GM12865 (cell line): ENCODE measurements at regions not wholly inside any gene's neighbourhood (a gene's known extent, or its start where the extent isn't known, plus 50 kb on each side); places are given as distances from the start of the nearest gene placed in this dataset.

ENCODE experiments used
- DNase-seq: peaks from one replicate; pipeline ENCODE4 v3.0.0; 2010; ENCODE audit warnings: low read depth
- H3K4me3 ChIP-seq: 2 replicates; pipeline ENCODE4 v1.5.1; 2011; ENCODE audit warnings: mild to moderate bottlenecking, low read depth, low read length, control low read depth
- TF ChIP-seq, protein P1 (sequence below): IDR thresholded peaks from 2 replicates; pipeline ENCODE4 v1.5.1; 2011; ENCODE audit warnings: low read length, control low read depth, low read depth, inconsistent platforms; ENCODE audit not compliant: insufficient read depth; ENCODE audit errors: missing control alignments

DNA sequence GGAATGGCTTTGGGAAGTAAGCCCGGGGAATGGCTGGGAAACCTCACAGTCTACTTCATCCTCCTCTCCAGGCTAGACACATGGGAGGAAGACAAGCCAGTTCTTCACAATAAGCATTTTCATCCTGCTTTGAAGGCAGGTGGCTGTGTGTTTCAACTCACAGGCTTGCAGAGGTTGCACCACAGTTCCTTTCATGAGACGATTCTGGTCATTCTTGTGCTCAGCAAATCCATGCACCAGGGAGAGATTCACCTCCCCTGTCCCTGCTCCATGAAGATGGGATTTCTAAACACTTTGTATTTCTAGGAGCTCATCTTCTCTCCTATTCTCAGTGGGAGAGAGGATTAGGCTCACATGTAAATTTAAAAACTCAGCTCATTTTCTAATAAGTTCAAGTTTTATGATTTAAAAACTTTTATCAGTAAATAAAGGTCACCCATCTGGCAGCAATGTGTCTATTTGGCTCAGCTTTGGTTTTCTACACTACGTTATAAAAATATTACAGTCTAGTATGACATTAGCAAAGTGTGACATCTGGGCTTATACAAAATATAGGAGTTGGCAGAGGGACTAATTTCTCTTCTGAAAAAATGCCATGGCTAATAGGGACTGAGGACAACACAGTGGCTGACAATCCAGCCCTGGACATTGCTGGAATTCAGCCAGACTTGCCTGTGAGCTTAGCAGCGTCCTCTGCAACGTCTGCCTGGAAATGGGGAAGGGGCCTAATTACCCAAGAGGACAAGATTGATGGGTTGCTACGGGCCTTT lies 283.2 kb upstream of the SLC10A2 start:
- H3K4me3 ChIP-seq, result no peak overlapping the region
- TF ChIP-seq, protein P1, sequence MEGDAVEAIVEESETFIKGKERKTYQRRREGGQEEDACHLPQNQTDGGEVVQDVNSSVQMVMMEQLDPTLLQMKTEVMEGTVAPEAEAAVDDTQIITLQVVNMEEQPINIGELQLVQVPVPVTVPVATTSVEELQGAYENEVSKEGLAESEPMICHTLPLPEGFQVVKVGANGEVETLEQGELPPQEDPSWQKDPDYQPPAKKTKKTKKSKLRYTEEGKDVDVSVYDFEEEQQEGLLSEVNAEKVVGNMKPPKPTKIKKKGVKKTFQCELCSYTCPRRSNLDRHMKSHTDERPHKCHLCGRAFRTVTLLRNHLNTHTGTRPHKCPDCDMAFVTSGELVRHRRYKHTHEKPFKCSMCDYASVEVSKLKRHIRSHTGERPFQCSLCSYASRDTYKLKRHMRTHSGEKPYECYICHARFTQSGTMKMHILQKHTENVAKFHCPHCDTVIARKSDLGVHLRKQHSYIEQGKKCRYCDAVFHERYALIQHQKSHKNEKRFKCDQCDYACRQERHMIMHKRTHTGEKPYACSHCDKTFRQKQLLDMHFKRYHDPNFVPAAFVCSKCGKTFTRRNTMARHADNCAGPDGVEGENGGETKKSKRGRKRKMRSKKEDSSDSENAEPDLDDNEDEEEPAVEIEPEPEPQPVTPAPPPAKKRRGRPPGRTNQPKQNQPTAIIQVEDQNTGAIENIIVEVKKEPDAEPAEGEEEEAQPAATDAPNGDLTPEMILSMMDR, result no peak
- DNase-seq, result no peak

DNA sequence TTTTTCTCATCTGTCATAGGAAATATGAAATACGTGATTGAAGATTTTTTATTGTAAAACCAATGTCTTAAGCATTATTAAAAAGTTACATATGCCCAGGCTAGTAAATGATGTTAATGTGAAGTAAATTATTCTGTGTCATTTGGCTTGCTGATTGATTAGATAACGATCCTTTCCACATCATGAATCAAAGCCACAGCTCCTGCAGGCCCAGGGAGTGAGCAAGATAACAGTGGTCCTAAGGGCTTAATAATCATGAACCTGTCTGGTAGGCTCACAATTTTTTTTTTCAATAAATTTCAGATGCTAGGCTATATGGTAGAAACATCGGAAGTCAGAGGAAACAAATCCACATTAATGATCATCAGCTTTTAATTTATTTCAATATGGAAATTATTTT lies 269.0 kb upstream of the SLC10A2 start:
- no peak for DNase-seq
- H3K4me3 ChIP-seq, result no peak overlapping the region
- TF ChIP-seq, protein P1, result no peak

DNA sequence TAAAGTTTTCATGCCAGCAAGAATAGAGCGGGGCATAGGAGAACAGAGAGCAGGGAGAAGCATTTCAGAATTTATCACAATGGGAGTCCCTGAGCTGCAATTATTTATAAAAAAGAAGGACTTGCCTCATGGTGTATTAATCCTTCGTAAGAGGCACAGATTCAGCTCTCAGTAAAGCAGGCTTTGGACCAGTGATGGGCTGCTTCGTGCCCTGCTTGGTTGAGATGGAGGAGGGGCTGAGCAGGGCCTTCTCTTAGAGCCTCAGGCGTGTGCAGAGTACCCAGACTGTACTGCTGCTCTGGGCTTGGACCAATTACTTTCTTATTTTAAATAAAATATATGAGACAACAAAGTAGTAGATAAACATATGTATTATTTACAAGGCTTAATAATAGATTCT lies 265.7 kb upstream of the SLC10A2 start:
- no peak overlapping the region for H3K4me3 ChIP-seq
- DNase-seq, result no peak
- TF ChIP-seq, protein P1, result no peak

DNA sequence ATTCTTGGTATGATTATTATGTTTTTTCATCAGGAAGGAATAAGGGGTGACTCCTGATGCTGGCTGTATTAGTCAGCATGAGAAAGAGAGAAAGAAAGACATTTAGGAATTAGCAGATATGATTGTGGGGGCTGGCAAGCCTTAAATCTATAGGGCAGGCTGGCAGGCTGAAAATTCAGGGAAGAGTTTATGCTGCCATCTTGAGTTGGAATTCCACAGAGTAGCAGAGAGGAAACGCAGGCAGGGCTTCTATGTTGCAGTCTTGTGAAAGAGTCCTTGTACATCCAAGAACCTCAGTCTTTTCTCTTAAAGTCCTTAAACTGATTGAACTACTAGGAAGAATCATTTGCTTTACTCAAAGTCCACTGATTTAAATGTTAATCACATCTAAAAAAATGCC lies 262.7 kb upstream of the SLC10A2 start:
- TF ChIP-seq, protein P1, result no peak
- no peak for DNase-seq
- no peak overlapping the region for H3K4me3 ChIP-seq

DNA sequence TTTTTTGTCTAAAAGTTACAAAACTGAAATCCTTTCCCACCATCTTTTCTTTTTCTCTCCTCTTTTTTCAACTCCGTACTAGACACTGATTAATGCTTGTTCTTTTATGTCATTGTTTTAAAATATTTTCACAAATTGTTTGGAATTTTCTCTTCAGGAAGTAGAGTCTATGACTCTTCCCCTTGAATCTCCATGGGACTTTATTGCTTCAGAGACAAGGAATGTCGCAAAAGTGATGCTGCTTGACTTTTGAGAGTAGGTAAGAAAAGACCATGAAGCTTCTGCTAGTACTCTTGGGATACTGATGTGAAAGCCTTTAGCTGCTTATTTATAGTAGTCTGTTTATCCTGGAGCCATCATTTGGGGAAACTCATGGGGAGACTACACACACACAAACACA lies 260.1 kb upstream of the SLC10A2 start:
- DNase-seq, result no peak
- TF ChIP-seq, protein P1, result no peak
- H3K4me3 ChIP-seq, result no peak overlapping the region

DNA sequence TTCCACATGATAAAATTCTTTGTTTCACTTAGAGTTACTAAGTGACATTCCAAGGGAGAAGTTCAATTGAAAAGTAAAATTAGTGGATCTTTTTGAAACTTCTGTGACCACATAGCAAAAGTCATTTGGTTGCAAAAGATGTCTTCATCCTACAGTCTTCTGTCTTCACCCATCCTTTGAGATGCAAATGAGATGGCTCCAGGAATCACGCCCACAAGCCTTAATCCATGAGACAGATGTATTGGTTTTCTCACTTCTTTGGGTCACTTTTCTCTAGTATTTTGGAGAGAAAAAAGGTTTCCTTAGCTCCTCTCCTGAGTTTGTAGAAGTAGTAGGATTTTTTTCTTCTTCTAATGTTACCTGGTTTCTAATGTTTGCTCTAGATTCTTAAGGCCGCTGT lies 259.5 kb upstream of the SLC10A2 start:
- no peak overlapping the region for H3K4me3 ChIP-seq
- DNase-seq, result no peak
- TF ChIP-seq, protein P1, result no peak

DNA sequence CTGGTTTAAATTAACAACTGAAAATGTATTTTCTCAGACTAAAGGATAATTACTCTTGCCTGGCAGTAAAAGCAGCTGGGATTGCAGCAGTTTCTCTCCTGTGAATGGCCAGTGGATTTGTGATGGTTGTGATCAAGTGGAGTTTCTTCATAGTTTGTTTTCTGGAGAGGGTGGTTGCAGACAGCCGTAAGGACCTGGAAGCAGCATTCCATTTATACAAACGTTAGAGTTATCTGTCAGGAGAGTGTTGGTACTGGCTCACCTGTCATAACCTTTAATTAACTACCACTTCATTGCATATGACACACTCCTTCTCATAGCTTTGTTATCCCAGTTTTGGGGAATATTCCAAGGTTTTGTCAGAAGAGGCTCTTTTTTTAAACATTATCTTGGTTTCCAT lies 258.4 kb upstream of the SLC10A2 start:
- no peak overlapping the region for H3K4me3 ChIP-seq
- TF ChIP-seq, protein P1, result no peak
- no peak for DNase-seq
